GM21723 (cell line): ENCODE measurements at regions not wholly inside any gene's neighbourhood (a gene's known extent, or its start where the extent isn't known, plus 50 kb on each side); places are given as distances from the start of the nearest gene placed in this dataset.
"Not testable (repeated sequence)": the region's sequence is repeated elsewhere in the genome, so short reads cannot be mapped to it uniquely, and the experiment has no call there.

Experiments
- ATAC-seq: cut with Tn5 transposase; IDR thresholded peaks from one replicate; pipeline ENCODE4 v1.9.1; 2021; ENCODE audit warnings: mild to moderate bottlenecking, moderate library complexity; ENCODE audit not compliant: unreplicated experiment

DNA sequence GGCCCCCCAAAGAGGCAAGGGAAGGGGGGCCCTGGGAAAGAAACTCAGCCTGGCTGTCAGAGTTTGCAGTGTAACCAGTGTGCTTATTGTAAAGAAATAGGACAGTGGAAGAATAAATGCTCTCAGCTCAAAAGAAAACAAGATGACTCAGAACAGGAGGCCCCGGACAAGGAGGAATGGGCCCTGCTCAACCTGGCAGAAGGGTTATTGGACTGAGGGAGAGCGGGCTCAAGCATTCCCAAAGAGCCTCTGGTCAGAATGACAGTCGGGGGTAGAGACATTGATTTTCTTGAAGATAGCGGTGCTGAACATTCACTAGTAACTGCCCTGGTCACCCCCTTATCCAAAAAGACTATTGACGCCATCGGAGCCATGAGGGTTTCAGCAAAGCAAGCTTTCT lies 100.4 kb upstream of the OSBPL11 start:
- no peak for ATAC-seq

DNA sequence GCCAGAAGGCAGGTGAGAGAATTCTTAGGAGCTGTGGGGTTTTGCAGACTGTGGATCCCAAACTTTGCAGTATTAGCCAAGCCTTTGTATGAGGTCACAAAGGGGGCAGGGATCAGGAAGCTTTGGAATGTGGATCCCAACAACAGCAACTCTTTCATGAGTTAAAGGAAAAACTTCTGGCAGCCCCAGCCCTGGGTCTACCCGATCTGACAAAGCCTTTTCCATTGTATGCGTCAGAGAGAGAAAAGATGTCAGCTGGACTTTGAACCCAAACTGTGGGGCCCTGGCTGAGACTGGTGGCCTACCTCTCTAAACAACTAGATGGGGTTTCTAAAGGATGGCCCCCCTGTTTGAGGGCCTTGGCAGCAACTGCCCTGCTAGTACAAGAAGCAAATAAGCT lies 101.8 kb upstream of the OSBPL11 start:
- ATAC-seq, result not testable (repeated sequence)

DNA sequence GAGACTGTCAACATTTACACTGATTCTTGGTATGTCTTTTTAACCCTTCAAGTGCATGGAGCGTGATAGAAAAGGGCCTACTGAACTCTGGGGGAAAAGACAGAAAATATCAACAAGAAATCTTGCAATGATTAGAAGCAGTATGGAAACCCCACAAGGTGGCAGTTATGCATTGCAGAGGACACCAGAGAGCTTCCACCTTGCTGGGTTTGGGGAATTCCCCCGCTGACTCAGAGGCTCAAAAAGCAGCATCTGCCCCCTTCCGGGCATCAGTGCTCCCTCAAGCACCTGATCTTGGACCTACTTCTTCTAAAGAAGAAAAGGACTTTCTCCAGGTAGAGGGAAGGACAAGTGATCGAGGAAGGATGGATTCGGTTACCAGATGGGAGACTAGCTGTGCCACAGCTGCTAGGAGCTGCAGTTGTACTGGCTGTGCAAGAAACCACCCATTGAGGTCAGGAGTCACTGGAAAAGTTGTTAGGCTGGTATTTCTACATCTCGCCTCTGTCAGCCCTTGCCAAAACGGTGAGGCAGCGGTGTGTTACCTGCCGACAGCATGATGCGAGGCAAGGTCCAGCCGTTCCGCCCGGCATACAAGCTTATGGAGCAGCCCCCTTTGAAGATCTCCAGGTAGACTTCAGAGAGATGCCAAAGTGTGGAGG lies 102.8 kb upstream of the OSBPL11 start:
- not testable (repeated sequence) for ATAC-seq

DNA sequence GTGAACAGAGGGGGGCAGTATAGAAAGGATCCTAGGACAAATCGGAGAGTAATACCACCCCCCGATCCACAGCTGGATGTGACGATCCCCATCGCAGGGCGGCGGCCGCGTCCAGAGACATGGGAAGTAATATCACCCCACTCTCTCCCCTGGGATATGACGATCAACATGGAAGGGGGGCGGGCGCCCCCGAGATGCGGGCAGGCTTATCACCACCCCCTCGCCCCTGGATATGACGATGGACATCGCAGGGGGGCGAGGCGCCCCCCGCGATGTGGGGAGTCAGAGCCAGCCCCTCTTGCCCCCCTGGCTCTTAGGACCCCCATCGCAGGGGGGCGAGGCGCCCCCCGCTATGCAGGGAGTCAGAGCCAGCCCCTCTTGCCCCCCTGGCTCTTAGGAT lies 120.4 kb upstream of the OSBPL11 start:
- no peak for ATAC-seq

DNA sequence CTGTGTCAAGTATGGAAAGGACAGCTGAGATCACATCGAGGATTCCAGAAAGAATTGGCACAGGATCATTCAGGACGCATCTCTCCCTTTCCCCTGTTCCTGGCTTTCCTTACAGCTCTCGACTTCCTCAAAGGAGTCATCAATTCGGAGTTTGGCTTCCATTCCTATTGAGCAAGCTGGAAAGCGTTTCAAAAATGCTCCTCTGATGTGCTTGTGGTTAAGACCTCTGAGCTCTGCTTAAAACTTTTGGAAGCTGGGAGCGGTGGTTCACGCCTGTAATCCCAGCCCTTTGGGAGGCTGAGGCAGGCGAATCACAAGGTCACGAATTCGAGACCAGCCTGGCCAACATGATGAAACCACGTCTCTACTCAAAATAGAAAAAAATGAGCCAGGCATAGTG lies 136.9 kb upstream of the OSBPL11 start:
- ATAC-seq, result not testable (repeated sequence)

DNA sequence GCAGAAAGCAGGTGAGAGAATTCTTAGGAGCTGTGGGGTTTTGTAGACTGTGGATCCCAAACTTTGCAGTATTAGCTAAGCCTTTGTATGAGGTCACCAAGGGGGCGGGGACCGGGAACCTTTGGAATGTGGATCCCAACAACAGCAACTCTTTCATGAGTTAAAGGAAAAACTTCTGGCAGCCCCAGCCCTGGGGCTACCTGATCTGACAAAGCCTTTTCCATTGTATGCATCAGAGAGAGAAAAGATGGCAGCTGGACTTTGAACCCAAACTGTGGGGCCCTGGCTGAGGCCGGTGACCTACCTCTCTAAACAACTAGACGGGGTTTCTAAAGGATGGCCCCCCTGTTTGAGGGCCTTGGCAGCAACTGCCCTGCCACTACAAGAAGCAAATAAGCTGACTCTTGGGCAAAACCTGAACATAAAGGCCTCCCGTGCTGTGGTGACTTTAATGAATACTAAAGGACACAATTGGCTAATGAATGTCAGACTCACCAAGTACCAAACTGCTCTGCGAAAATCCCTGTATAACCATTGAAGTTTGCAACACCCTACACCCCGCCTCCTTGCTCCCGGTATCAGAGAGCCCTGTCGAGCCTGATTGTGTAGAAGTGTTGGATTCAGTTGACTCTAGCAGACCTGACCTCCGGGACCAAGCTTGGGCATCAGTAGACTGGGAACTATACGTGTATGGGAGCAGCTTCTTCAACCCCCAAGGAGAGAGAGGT lies 146.9 kb upstream of the OSBPL11 start:
- ATAC-seq, result not testable (repeated sequence)

DNA sequence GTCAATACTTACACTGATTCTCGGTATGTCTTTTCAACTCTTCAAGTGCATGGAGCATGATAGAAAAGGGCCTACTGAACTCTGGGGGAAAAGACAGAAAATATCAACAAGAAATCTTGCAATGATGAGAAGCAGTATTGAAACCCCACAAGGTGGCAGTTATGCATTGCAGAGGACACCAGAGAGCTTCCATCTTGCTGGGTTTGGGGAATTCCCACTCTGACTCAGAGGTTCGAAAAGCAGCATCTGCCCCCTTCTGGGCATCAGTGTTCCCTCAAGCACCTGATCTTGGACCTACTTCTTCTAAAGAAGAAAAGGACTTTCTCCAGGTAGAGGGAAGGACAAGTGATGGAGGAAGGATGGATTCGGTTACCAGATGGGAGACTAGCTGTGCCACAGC lies 147.5 kb upstream of the OSBPL11 start:
- ATAC-seq, result not testable (repeated sequence)

DNA sequence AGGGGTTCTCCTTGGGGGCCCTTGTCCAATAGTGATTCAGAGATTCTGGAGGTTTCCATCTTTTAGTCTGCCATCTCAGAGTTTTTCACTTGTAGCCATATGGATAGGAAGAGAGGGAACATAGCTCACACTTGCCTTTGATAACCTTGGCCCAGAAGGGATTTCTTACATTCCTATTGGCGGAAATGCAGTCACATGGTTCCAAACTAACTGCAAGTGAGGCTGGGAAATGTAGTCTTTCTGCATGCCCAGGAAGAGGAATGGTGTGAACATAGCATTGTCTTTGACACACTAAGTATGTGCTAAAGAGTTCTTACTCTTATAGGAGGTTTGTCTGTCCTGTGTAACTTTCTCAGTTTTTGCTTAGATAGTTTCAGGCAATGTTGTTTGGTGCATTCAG lies 161.8 kb upstream of the OSBPL11 start:
- ATAC-seq, result not testable (repeated sequence)

DNA sequence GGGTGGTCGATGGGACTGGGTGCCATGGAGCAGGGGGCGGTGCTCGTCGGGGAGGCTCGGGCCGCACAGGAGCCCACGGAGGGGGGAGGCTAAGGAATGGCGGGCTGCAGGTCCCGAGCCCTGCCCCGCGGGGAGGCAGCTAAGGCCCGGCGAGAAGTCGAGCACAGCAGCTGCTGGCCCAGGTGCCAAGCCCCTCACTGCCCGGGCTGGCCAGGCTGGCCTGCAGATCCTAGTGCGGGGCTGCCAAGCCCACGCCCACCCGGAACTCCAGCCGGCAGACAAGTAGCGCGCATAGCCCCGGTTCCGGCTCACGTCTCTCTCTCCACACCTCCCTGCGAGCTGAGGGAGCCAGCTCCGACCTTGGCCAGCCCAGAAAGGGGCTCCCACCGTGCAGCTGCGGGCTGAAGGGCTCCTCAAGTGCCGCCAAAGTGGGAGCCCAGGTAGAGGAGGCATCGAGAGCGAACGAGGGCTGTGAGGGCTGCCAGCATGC lies 163.4 kb upstream of the OSBPL11 start:
- not testable (repeated sequence) for ATAC-seq

DNA sequence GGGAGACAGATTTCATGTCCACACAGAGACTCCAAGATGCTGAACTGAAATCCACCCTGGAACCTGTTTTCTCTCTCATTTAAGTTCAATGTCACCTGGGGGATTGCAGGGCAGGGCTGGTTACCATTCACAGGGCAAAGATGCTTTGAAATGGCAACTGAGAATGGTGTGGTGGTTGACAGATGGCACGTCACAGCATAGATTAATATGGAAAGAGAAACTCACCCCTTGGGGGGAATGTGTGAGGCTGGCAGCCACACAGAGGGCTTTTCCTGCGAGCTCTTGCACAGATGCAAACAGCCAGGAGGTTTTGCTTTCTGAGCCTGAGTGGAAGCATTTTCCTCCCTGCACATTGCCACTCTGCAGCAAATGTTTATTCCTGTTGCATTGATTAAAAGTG lies 167.3 kb upstream of the OSBPL11 start:
- not testable (repeated sequence) for ATAC-seq

DNA sequence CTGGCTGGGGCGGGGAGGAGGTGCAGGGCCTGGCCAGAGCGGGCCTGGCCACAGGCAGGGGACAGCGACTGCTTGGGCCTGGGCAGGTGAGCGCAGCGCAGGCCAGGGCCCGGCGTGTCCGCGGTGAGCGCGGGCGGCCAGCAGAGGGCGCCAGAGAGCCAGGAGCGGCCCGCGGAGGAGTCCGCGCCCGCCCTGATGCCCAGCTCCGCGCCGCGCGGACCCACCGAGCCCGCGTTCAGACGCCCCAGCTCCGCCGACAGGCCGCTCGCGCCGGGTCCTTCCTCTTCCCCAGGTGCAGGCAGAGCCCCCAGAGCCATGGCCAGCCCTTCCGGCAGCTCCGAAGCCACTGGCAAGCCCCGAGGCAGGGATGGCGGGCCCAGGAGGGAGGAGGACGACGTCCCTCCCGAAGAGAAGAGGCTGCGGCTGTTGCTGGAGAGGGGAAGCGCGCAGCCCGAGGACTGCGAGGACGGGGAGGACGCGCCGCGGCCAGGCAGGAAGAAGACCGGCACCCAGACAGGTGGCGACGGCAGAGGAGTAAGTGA lies 171.1 kb upstream of the OSBPL11 start:
- not testable (repeated sequence) for ATAC-seq

DNA sequence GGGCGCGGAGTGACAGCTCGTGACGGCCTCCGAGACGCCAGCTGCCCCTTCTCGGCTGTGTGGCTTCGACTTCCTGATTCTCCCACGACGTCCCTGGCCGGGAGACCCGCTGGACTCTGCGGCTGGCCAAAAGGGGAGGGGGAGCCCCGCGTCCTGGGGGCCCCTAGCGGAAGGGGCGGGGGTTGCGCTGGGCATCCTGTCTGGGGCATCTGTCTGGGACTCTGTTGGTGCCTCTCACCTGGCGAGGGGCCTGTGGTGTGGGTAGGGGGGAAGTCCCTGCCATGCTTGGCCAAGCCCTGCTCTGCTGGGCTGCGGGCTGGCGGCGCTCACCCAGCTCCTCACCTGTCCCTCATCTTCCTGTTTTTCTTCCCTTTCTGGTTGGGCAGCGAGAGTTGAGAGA lies 171.6 kb upstream of the OSBPL11 start:
- ATAC-seq, result not testable (repeated sequence)

DNA sequence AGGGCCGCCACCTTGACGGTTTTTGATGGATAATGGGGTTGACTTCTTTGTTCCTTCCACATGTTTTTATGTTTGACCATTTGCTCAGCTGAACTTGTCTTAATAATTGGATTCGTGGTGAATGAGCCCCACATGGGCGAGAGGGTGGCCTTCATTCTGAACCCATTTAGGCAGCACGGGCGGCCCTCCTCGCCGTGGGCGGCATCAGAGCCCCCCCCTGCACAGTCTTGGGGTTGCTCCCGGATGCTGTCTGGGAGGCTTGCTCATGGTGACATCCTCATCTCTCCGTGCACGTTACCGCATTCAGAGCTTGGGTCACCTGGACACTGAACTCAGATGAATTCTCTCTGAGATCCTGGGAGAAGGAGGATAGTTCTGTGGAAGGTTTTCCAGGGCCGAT lies 172.3 kb upstream of the OSBPL11 start:
- ATAC-seq, result no peak

DNA sequence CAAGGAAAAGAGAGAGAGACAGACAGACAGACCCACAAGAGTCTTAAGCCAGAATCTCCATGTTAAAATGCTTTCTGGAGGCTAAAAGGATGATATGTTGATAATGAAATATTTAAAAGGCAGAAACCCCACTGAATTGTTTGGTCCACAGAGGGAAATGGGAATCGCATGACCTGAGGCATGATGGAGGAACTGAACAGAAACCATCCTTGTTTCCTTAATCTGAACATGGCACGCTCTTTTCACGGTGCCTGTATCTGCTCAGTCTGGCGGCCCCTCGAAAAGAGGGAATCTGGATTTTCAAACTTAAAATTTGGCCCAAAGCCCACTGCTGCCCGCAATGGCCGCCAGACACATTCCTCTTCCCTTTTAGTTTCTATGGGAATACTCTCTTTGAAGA lies 173.5 kb upstream of the OSBPL11 start:
- not testable (repeated sequence) for ATAC-seq

DNA sequence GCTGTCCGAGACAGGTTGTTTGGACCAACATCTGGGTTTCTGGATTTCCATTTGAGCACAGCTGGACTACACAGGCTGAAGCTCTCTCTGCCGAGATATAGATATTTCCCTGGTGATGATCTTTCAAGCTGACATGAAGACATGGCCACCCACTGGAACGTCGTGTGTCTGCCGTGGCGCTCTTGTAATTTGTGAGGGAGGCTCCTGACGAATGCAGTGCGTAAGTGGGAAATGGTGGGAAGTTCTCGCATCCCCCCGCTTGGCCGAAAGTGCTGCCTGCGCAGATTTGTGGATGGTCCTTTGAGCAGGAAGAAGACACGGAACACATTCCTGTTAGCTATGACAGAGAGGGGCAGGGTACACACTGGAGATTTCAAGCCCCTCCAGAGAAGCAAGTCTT lies 176.2 kb upstream of the OSBPL11 start:
- not testable (repeated sequence) for ATAC-seq

DNA sequence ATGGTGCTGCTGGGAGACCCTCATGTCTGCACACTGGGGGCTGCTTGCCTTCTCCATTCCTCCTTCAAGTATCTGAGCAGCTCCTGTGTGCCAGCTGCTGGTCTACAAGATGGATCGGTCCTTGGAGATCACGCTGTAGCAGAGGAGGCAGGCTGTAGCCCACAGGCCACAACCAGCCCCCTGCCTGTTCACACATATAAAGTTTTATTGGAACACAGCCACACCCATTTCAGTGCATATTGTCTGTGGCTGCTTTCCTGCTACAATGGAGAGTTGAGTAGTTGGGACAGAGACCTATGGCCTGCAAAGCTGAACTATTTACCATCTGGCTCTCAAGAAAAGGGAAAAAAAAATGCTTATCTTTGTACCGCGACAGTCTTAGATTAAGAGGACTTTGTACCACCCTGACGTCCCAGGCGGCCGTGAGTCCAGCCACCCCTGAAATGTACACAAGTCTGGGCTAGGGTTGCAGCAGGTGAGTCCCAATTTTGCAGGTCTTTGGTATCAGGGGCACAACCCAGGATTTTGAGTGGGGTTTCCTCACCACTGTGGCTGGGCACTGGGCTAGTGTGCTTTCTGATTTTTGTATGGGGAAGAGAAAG lies 179.2 kb upstream of the OSBPL11 start:
- not testable (repeated sequence) for ATAC-seq

DNA sequence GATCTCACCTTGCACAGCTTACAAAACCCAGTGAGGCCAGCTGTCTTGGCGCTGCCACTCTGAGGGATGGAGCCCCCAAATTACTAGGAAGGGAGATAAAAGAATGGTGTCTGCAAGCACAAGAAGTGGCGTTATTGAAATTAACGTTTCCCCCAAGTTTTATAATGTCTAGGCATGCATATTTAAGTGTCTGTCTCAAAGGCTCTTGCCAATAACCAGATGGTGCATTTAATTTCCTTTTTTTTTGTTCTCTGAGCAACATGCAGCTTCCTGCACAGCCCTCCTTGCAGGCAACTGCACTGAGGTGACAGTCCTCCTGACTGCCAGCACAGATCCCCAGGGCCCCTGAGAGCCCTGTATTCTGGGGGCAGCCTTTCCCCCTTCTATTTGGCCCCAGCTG lies 179.8 kb upstream of the OSBPL11 start:
- ATAC-seq, result not testable (repeated sequence)

DNA sequence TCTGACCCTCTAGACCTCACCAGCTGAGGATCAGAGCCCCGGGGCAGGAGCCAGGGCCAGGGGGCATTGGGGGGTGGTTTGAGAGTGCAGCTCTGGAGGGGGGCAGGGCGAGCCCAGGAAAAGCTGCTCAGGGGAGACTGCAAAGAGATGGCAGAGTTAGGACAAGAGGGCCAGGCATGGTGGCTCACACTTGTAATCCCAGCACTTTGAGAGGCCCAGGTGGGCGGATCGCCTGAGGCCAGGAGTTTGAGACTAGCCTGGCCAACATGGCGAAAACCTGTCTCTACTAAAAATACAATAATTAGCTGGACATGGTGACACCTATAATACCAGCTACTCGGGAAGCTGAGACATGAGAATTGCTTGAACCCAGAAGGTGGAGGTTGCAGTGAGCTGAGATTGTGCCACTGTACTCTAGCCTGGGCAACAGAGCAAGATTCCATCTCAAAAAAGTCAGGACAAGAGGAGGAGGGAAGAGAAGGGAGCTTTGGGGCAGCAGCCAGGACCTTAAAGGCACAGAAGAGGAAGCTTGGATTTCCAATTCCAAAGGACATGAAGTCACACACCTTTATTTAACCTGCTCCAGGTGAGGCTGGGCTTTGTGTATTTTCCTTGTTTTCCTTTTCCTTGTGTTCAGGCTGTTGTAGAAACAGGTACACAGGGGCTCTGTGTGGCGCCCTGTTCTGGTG lies 180.5 kb upstream of the OSBPL11 start:
- ATAC-seq, result not testable (repeated sequence)

DNA sequence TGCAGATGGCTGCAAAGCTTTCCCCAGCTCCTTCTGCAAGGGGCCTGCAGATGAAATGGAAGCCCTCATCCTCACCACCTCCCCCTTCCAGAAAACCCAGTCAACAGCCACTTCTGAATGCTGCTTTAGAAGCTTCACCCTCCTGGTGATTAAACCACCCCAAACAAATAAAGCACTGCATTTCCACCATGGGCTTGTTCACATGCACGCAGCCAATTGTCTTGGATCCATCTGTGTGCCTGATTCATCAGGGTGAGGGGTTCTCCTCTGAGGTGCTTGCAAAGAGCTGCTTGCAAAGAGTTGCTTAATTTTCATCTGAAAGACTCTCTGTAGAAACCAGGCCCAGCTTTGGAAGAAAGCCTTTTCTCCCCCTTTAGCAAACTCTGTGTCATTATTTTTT lies 184.0 kb upstream of the OSBPL11 start:
- not testable (repeated sequence) for ATAC-seq

DNA sequence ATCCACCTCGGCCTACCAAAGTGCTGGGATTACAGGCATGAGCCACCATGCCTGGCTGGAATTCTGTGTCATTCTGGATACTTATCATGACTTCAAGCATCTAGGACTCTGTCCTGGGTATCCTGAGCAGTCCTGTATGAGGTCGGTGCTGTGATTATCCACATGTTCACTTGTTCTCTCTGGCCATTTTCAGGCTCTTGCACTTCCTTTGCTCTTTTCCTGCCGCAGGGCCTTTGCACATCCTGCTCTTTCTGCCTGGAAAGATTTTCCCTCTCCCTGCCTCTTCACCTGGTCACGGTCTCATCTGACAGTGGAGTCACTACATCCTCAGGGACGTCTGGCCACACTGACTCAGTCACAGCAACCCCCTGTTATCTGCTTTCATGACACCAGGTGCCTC lies 184.6 kb upstream of the OSBPL11 start:
- ATAC-seq, result not testable (repeated sequence)

DNA sequence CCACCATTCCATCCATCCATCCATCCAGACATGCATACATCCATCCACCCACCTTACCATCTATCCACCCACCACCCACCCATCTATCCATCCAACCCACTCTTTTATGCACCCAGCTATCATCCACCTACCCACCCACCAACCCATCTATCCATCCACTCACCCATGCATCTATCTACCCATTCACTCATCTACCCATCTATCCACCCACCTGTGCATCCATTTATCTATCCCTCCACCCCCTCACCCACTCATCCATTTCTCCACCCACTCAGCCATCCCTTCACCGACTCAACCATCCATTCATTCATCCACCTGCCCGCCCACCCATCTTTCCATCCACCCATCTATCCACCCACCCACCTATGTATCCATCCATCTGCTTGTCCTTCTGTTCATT lies 186.4 kb upstream of the OSBPL11 start:
- ATAC-seq, result not testable (repeated sequence)
